ENCODE measurements at regions not wholly inside any gene's neighbourhood (a gene's known extent, or its start where the extent isn't known, plus 50 kb on each side); places are given as distances from the start of the nearest gene placed in this dataset.

- BruUV-seq (replicated peaks), result no TSS peak
- H3K36me3 Mint-ChIP-seq (ENCODE audit: insufficient read depth, unreplicated experiment), result no peaks in the 10 kb centered on the region
- ChIA-PET CTCF (interaction anchor here (0.7 kb wide), 1 partner anchor 843 kb away, joined by 3 read pairs; no protein-coding TSS in a partner anchor), POLR2A (no interaction called here)
- no peaks in the 10 kb centered on the region for H3K4me1 Mint-ChIP-seq (ENCODE audit: insufficient read depth, unreplicated experiment)
- no peak for DNase-seq (ENCODE audit: unreplicated experiment)
- TF ChIP-seq, protein P1, sequence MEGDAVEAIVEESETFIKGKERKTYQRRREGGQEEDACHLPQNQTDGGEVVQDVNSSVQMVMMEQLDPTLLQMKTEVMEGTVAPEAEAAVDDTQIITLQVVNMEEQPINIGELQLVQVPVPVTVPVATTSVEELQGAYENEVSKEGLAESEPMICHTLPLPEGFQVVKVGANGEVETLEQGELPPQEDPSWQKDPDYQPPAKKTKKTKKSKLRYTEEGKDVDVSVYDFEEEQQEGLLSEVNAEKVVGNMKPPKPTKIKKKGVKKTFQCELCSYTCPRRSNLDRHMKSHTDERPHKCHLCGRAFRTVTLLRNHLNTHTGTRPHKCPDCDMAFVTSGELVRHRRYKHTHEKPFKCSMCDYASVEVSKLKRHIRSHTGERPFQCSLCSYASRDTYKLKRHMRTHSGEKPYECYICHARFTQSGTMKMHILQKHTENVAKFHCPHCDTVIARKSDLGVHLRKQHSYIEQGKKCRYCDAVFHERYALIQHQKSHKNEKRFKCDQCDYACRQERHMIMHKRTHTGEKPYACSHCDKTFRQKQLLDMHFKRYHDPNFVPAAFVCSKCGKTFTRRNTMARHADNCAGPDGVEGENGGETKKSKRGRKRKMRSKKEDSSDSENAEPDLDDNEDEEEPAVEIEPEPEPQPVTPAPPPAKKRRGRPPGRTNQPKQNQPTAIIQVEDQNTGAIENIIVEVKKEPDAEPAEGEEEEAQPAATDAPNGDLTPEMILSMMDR (IDR thresholded peaks at IDR 0.05; ENCODE audit: unreplicated experiment), result no peak
- H3K4me3 Mint-ChIP-seq (ENCODE audit: unreplicated experiment), result no peak overlapping the region
- intact Hi-C loops (cut with micrococcal nuclease), result no loop called here
- H3K27me3 Mint-ChIP-seq (ENCODE audit: insufficient read depth, unreplicated experiment), result no peaks in the 10 kb centered on the region
- no peak overlapping the region for H3K27ac Mint-ChIP-seq (ENCODE audit: low read depth, unreplicated experiment)
- H3K9me3 Mint-ChIP-seq (ENCODE audit: unreplicated experiment), result peaks cover 43% of the 10 kb centered on the region
These were observed 414.4 kb upstream of the TMCO5A start for GRCh38 chr15:37520026-37520425.

DNA sequence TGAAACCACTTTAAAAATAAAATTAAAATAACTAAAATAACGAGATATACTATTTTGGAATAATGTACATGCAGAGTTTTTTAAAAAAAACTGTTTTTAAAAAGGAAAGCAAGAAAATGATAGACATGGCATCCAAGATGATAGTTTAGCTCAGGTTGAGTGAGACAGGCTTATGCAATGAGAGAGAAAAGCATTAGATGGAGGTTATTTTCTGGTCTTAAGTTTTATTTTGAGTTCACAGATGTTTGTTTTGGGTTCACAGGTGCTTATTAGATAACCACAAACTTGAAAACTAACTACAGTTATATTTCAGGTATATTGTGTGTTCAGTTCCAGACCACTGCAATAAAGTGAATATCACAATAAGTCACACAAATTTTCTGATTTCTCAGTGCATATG, 413.6 kb upstream of the TMCO5A start:
- intact Hi-C loops (cut with micrococcal nuclease), result no loop called here
- Mint-ChIP-seq H3K9me3 (ENCODE audit: unreplicated experiment) (peaks cover 44% of the 10 kb centered on the region), H3K4me1 (ENCODE audit: insufficient read depth, unreplicated experiment) (no peaks in the 10 kb centered on the region), H3K36me3 (ENCODE audit: insufficient read depth, unreplicated experiment) (no peaks in the 10 kb centered on the region), H3K4me3 (ENCODE audit: unreplicated experiment) (no peak overlapping the region), H3K27me3 (ENCODE audit: insufficient read depth, unreplicated experiment) (no peaks in the 10 kb centered on the region), H3K27ac (ENCODE audit: low read depth, unreplicated experiment) (no peak overlapping the region)
- ChIA-PET POLR2A (no interaction called here), CTCF (interaction anchor here (0.7 kb wide), 1 partner anchor 844 kb away, joined by 3 read pairs; no protein-coding TSS in a partner anchor)
- no peak for DNase-seq (ENCODE audit: unreplicated experiment)
- no TSS peak for BruUV-seq (replicated peaks)
- TF ChIP-seq, protein P1 (IDR thresholded peaks at IDR 0.05; ENCODE audit: unreplicated experiment), result no peak

- TF ChIP-seq, protein P1 (IDR thresholded peaks at IDR 0.05; ENCODE audit: unreplicated experiment), result no peak
- intact Hi-C loops (cut with micrococcal nuclease), result no loop called here
- POLR2A ChIA-PET, result no interaction called here
- Mint-ChIP-seq H3K27me3 (ENCODE audit: insufficient read depth, unreplicated experiment) (no peaks in the 10 kb centered on the region), H3K9me3 (ENCODE audit: unreplicated experiment) (peaks cover 40% of the 10 kb centered on the region), H3K4me3 (ENCODE audit: unreplicated experiment) (no peak overlapping the region), H3K27ac (ENCODE audit: low read depth, unreplicated experiment) (no peak overlapping the region), H3K36me3 (ENCODE audit: insufficient read depth, unreplicated experiment) (no peaks in the 10 kb centered on the region), H3K4me1 (ENCODE audit: insufficient read depth, unreplicated experiment) (no peaks in the 10 kb centered on the region)
- no peak for DNase-seq (ENCODE audit: unreplicated experiment)
- no TSS peak for BruUV-seq (replicated peaks)
- CTCF ChIA-PET, result interaction anchor here (0.5 kb wide), 1 partner anchor 21 kb away, joined by 4 read pairs; no protein-coding TSS in a partner anchor
These were observed 409.8 kb upstream of the TMCO5A start for GRCh38 chr15:37524601-37525000.

DNA sequence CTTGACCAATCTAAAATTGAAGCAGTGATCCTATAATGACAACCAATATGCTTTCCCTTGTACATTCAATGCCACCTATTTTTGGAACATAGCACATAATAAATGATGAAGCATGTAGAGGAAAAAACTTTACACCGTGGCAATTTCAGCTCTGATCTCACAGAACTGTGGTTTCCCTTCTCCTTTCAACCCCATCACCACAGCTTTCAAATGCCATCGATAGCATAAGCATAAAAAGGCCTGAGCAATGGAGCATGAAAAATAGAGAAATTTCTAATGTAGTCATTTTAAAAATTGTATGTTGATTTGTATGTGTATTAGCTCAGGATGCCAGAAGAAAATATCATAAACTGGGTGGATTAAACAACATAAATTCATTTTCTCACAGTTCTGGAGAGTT, 406.0 kb upstream of the TMCO5A start:
- DNase-seq (ENCODE audit: unreplicated experiment), result no peak
- H3K27ac Mint-ChIP-seq (ENCODE audit: low read depth, unreplicated experiment), result no peak overlapping the region
- BruUV-seq (replicated peaks), result no TSS peak
- no peaks in the 10 kb centered on the region for H3K36me3 Mint-ChIP-seq (ENCODE audit: insufficient read depth, unreplicated experiment)
- H3K4me3 Mint-ChIP-seq (ENCODE audit: unreplicated experiment), result no peak overlapping the region
- ChIA-PET POLR2A (no interaction called here), CTCF (interaction anchor here (2.5 kb wide), 1 partner anchor 8 kb away, joined by 7 read pairs; no protein-coding TSS in a partner anchor)
- TF ChIP-seq, protein P1 (IDR thresholded peaks at IDR 0.05; ENCODE audit: unreplicated experiment), result no peak
- intact Hi-C loops (cut with micrococcal nuclease), result no loop called here
- H3K4me1 Mint-ChIP-seq (ENCODE audit: insufficient read depth, unreplicated experiment), result no peaks in the 10 kb centered on the region
- H3K9me3 Mint-ChIP-seq (ENCODE audit: unreplicated experiment), result peaks cover 37% of the 10 kb centered on the region
- no peaks in the 10 kb centered on the region for H3K27me3 Mint-ChIP-seq (ENCODE audit: insufficient read depth, unreplicated experiment)
